ENCODE measurements at regions not wholly inside any gene's neighbourhood (a gene's known extent, or its start where the extent isn't known, plus 50 kb on each side); places are given as distances from the start of the nearest gene placed in this dataset.
"Not testable (repeated sequence)": the region's sequence is repeated elsewhere in the genome, so short reads cannot be mapped to it uniquely, and the experiment has no call there.

- no peak for DNase-seq
These were observed 537.2 kb upstream of the PBX1 start for GRCh38 chr1:164021813-164022212.

GRCh38 chr1:164033782-164034181 lies 525.2 kb upstream of the PBX1 start:
- DNase-seq: no peak

GRCh38 chr1:164040754-164041153 lies 518.2 kb upstream of the PBX1 start:
- no peak for DNase-seq

GRCh38 chr1:164051782-164052181 lies 507.2 kb upstream of the PBX1 start:
- DNase-seq: no peak

- DNase-seq: no peak
These were observed 504.7 kb upstream of the PBX1 start for GRCh38 chr1:164054331-164054730.

- no peak for DNase-seq
These were observed 500.8 kb upstream of the PBX1 start for GRCh38 chr1:164058198-164058597.

- DNase-seq: no peak
These were observed 497.5 kb upstream of the PBX1 start for GRCh38 chr1:164061528-164061927.

GRCh38 chr1:164064501-164064900 lies 494.5 kb upstream of the PBX1 start:
- DNase-seq: no peak

GRCh38 chr1:164071288-164071687 lies 487.7 kb upstream of the PBX1 start:
- DNase-seq: no peak

GRCh38 chr1:164086832-164087231 lies 472.2 kb upstream of the PBX1 start:
- no peak for DNase-seq

GRCh38 chr1:164087906-164088453 lies 471.0 kb upstream of the PBX1 start:
- no peak for DNase-seq

GRCh38 chr1:164092603-164093353 lies 466.2 kb upstream of the PBX1 start:
- DNase-seq: no peak

- no peak for DNase-seq
These were observed 465.4 kb upstream of the PBX1 start for GRCh38 chr1:164093543-164093942.

- no peak for DNase-seq
These were observed 457.2 kb upstream of the PBX1 start for GRCh38 chr1:164101802-164102201.

- DNase-seq: no peak
These were observed 427.0 kb upstream of the PBX1 start for GRCh38 chr1:164131949-164132348.

GRCh38 chr1:164137273-164137925 lies 421.6 kb upstream of the PBX1 start:
- no peak for DNase-seq

GRCh38 chr1:164141797-164142196 lies 417.2 kb upstream of the PBX1 start:
- no peak for DNase-seq

- DNase-seq: no peak
These were observed 404.4 kb upstream of the PBX1 start for GRCh38 chr1:164154622-164155021.

- no peak for DNase-seq
These were observed 403.6 kb upstream of the PBX1 start for GRCh38 chr1:164155347-164155746.

GRCh38 chr1:164163289-164163849 lies 395.6 kb upstream of the PBX1 start:
- DNase-seq: no peak

GRCh38 chr1:164165466-164165865 lies 393.5 kb upstream of the PBX1 start:
- DNase-seq: no peak

- not testable (repeated sequence) for DNase-seq
These were observed 392.5 kb upstream of the PBX1 start for GRCh38 chr1:164166454-164166853.

- no peak for DNase-seq
These were observed 381.9 kb upstream of the PBX1 start for GRCh38 chr1:164177118-164177517.

GRCh38 chr1:164180824-164181223 lies 378.2 kb upstream of the PBX1 start:
- DNase-seq: no peak

Measured in CD4-positive, alpha-beta T cell treated with Interleukin-17A for 4 hours (primary cell).